Cardiac muscle cell (in vitro differentiated cells and primary cell): ENCODE measurements at regions not wholly inside any gene's neighbourhood (a gene's known extent, or its start where the extent isn't known, plus 50 kb on each side); places are given as distances from the start of the nearest gene placed in this dataset.

Source experiments
- DNase-seq, 2 donors: peaks; one replicate each; pipeline versions ENCODE4 v3.0.0 to v3.0.0-alpha.2; 2010 to 2017; ENCODE audit warnings: low read depth in 1 of 2, low spot score in 1 of 2
- H3K27ac ChIP-seq: fragments of 200-600 bp; sonication (generic); 2 replicates; pipeline ENCODE4 v1.5.1; 2016
- H3K27me3 ChIP-seq: fragments of 200-600 bp; sonication (generic); 2 replicates; pipeline ENCODE4 v1.6.0; 2016; ENCODE audit warnings: control low read depth
- H3K36me3 ChIP-seq: fragments of 200-600 bp; sonication (generic); 2 replicates; pipeline ENCODE4 v1.5.1; 2016; ENCODE audit warnings: control low read depth
- H3K4me1 ChIP-seq: fragments of 200-600 bp; sonication (generic); 2 replicates; pipeline ENCODE4 v1.8.1; 2017; ENCODE audit warnings: low read depth, mild to moderate bottlenecking, mixed run types
- H3K4me3 ChIP-seq: fragments of 200-600 bp; sonication (generic); 2 replicates; pipeline ENCODE4 v1.5.1; 2016; ENCODE audit warnings: mild to moderate bottlenecking
- H3K9me3 ChIP-seq: fragments of 200-600 bp; sonication (generic); 2 replicates; pipeline ENCODE4 v1.5.1; 2017; ENCODE audit warnings: low read depth, mild to moderate bottlenecking, control low read depth
- TF ChIP-seq, protein P1 (sequence below): IDR thresholded peaks from 2 replicates; pipeline ENCODE4 v1.5.1; 2012; ENCODE audit warnings: low read depth, mild to moderate bottlenecking, low read length

DNA sequence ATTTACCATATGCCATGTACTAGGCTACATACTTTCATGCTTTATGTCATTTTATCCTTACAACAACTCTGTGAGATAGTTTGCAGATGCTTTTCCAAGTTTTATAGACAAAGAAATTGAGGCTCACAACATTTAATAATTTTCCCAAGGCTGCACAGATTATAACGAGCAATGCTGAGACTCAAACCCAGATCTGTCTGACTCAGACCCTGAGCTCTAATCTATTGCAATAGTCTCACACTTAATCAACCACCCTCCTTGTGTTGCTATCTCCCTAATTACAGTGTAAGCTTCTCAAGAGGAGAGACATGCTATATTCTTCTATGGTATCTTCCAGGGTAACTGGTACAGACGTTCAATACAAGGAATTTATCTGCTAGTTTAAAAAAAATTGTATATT is 247.6 kb downstream of the WDR11 start:
- no peak for DNase-seq
- no peaks in the 10 kb centered on the region for H3K36me3 ChIP-seq
- peak overlapping the region; percentile 79 for H3K27ac ChIP-seq
- peaks cover 34% of the 10 kb centered on the region for H3K4me1 ChIP-seq
- no peaks in the 10 kb centered on the region for H3K9me3 ChIP-seq
- no peak overlapping the region for H3K4me3 ChIP-seq
- TF ChIP-seq, protein P1, sequence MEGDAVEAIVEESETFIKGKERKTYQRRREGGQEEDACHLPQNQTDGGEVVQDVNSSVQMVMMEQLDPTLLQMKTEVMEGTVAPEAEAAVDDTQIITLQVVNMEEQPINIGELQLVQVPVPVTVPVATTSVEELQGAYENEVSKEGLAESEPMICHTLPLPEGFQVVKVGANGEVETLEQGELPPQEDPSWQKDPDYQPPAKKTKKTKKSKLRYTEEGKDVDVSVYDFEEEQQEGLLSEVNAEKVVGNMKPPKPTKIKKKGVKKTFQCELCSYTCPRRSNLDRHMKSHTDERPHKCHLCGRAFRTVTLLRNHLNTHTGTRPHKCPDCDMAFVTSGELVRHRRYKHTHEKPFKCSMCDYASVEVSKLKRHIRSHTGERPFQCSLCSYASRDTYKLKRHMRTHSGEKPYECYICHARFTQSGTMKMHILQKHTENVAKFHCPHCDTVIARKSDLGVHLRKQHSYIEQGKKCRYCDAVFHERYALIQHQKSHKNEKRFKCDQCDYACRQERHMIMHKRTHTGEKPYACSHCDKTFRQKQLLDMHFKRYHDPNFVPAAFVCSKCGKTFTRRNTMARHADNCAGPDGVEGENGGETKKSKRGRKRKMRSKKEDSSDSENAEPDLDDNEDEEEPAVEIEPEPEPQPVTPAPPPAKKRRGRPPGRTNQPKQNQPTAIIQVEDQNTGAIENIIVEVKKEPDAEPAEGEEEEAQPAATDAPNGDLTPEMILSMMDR = no peak
- no peaks in the 10 kb centered on the region for H3K27me3 ChIP-seq

DNA sequence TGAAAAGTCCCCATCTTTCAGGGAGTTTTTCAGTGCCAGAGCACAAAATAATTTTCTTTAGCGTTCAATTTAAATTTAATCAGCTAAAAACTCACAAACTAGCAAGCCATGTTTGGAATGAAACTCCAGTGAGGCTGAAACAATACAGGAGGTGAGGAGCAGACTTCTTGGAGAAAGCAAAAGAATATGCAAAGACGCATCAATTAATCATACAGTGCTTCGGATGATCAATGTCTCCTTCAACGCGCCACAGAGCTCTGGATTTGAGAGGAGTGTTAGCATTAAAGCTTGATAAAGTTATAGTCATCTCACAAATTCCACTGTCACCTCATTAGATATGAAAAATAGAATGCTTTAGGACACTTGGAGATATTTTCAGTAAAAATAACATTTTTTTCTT is 248.0 kb downstream of the WDR11 start:
- Histone ChIP-seq H3K27me3 (no peaks in the 10 kb centered on the region), H3K36me3 (no peaks in the 10 kb centered on the region), H3K4me1 (peaks cover 34% of the 10 kb centered on the region), H3K4me3 (no peak overlapping the region), H3K9me3 (no peaks in the 10 kb centered on the region), H3K27ac (peak overlapping the region; percentile 79)
- DNase-seq = no peak
- TF ChIP-seq, protein P1 = no peak

DNA sequence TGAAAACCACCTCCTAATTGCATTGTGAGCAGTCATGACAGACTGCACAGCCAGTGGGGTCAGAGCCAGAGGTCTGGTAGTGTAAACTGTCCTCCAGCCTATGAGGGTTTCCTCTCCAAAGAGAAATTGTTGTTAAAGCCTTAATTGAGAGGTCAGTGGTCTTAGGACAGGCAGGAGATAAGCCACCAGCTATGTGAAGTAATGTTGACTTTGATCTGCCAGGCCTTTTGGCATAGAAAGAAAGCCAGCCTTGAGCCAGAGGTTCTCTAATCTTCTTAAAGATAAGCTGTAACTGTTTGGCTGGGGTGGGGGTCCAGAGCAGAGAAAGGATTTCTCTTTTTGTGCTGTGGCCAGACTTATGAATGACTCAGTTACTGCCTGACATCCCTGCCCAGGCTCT is 248.4 kb downstream of the WDR11 start:
- no peak overlapping the region for H3K4me3 ChIP-seq
- no peaks in the 10 kb centered on the region for H3K36me3 ChIP-seq
- TF ChIP-seq, protein P1 = no peak
- peak; percentile 33 to 63 for DNase-seq
- peaks cover 34% of the 10 kb centered on the region for H3K4me1 ChIP-seq
- H3K27me3 ChIP-seq = no peaks in the 10 kb centered on the region
- H3K27ac ChIP-seq = peak overlapping the region; percentile 79
- H3K9me3 ChIP-seq = no peaks in the 10 kb centered on the region

DNA sequence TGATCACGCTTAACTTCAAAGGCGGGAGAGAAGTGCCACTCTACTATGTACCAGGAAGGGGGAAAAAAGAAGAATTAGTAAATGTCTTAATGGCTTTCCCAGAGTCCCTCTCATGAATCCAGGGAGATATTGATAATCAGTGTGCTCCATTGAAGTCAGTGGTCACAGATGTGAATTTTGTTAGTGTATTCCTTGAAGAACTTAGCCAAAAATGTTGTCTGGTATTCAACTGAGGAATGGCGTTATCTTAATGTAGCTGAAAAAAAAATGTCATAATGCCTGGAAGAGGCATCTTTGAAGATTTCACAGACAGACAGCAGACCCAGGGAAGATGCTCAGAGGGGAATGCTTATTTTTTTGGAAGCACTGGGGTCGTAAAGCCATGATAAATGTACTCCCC is 250.4 kb downstream of the WDR11 start:
- DNase-seq = no peak
- TF ChIP-seq, protein P1 = no peak
- Histone ChIP-seq H3K4me3 (no peak overlapping the region), H3K4me1 (peaks cover 34% of the 10 kb centered on the region), H3K36me3 (no peaks in the 10 kb centered on the region), H3K27me3 (no peaks in the 10 kb centered on the region), H3K9me3 (no peaks in the 10 kb centered on the region), H3K27ac (no peak overlapping the region)

DNA sequence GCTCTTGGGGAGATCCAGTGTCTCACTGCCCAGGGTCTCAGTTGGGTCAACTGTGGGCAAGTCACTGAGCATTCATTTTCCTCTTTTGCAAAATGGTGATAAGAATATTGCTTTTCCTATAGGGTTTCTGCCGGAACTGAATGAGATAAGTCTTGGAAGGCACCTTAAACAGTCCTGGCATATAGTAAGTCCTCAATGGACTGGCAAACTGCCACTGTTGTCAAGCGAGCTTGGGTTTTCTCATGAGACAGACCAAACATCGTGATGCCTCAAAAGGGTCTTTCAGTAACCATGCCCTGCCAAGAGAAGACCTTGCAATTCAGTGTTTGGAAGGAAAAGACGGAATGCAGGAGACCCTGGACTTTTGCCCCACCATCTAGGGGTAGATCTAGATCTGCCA is 251.5 kb downstream of the WDR11 start:
- Histone ChIP-seq H3K27ac (no peak overlapping the region), H3K27me3 (no peaks in the 10 kb centered on the region), H3K4me3 (no peak overlapping the region), H3K36me3 (no peaks in the 10 kb centered on the region), H3K9me3 (no peaks in the 10 kb centered on the region), H3K4me1 (peaks cover 23% of the 10 kb centered on the region)
- TF ChIP-seq, protein P1 = no peak
- DNase-seq = no peak

DNA sequence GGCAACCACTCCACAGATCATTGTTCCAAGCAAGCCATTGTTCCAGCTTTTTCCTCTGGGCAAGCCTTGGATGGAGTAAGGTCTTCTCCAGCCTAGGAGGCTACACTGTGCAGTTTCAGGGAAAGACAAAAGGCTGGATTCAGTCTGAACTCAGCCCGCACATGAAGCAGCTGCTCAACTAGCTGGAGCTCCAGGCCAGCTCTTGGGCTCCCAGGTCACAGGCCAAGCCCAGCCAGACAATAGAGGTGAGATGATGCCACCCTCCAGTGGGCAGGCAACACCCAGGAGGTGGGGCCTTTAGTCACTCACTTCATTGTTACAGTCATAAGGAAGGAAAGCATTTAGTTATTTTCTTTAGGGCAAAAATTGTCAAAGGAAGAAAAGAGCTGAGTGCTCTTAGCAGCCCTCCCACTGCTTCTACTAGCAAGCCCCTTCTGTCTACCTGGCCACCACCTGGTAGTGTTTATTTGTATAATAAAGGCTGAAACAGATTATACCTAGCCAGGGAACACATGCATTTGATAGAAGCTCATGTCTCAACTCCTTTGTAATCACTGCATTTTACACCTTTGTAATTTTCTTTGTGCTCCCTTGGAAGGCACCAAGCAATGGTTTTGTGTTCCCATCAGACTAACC is 253.4 kb downstream of the WDR11 start:
- no peak for DNase-seq
- Histone ChIP-seq H3K4me3 (no peak overlapping the region), H3K27me3 (no peaks in the 10 kb centered on the region), H3K27ac (no peak overlapping the region), H3K4me1 (peaks cover 4% of the 10 kb centered on the region), H3K36me3 (no peaks in the 10 kb centered on the region), H3K9me3 (no peaks in the 10 kb centered on the region)
- TF ChIP-seq, protein P1 = no peak
